GM21576 (cell line): ENCODE measurements at regions not wholly inside any gene's neighbourhood (a gene's known extent, or its start where the extent isn't known, plus 50 kb on each side); places are given as distances from the start of the nearest gene placed in this dataset.

Experiments used
- ATAC-seq: cut with Tn5 transposase; IDR thresholded peaks from one replicate; pipeline ENCODE4 v1.9.1; 2021; ENCODE audit warnings: mild to moderate bottlenecking, moderate library complexity; ENCODE audit not compliant: unreplicated experiment

DNA sequence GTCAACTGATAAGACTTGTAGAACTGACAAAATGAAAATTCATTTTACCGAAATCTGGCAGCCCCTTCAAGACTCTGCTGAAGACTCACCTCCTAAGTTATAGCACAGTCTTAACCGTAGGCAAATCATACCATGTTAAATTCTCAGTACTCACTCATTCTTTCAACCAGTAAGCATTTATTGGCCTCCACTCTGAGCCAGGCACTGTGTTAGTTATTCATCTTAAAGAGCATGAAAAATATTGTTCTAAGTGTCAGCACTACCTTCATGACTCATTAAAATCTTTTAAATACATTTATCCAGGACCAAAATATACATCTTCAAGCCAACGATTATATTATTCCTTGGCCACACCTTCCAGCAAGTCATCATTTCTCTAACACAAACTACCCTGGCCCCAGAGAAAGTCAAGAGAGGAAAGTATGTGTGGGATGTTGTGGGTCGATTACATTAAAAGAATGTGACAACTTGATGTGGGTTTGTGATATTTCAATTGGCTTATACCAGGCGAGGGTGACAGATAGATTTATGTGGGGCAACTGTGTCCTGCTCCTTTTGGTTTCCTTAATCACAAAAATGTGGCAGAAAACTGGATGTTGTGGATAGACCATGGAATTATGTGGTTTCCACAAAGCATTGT lies 55.0 kb downstream of the TMEM30B start:
- ATAC-seq, result no peak

DNA sequence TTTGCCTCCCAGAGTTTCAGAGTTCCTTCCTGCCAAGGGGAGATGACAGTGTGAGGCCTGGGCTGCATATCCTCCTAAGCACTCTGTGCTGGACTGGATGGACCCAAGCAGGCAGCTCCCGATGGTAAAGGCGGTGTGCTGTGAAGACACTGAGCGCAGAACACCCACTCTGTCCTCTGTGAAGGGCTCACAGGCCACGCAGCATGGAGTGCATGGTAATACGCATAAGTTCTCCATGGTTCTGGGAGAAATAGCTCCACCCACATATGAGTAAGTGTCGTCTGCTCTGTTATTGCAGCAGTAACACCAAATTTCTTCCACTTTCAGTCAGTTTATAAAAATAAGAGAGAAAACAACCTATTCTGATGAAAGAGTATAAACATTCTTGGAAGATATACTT lies 55.8 kb downstream of the TMEM30B start:
- ATAC-seq, result no peak

DNA sequence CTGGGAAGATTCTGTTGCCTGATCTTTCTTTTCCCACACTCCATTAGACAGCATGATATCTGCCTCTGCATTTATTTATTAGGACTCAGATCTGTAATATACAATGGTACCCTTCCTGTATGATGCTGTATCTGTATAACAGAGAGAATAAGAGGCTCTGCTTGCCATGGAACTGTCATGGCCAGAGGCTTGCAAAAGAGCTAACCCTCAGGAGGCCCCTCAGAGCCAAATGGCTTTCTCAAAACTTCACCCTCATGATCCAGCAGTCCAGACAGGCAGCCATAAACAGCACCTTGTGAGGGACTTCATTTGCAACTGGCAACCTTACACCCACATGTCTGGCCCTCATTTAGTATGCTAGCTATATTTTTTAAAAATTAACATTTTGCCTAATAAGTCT lies 57.6 kb downstream of the TMEM30B start:
- ATAC-seq, result no peak

DNA sequence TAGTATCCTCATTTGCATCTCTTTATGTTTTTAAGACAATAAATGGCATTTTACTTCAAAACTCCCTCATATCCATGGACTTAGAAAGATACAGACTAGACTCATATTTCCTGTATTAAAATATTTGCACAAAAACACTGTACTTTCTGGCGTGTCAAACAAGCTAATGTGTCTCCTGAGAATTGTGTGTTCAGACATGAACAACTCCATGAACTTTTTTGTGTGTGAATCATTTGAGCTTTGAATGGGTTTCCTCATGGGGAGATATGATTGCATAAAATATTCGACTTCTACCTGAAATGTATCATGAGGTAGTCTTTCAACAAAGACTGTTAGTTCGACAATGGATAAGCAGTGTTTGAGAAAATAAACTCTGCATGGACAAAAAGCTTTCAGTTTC lies 58.8 kb downstream of the TMEM30B start:
- ATAC-seq, result no peak

DNA sequence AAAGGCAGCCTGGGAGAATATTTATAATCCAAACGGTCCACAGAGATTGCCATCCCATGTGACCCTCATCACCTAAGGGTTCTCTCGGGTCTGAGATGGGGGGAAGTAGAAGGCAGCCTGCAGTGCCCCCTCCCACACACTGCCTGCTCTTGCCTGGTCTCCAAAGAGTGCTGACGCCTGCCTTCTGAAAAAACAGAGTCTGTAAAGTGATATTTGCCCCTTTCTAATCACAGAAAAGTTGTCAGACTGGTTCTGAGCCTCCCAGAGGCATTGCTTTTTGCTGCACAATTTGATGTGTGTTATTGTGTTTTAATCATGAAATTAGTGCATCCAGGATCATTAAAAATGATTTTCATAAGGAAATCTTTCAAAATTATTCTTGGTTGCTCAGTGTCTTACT lies 59.2 kb downstream of the TMEM30B start:
- no peak for ATAC-seq

DNA sequence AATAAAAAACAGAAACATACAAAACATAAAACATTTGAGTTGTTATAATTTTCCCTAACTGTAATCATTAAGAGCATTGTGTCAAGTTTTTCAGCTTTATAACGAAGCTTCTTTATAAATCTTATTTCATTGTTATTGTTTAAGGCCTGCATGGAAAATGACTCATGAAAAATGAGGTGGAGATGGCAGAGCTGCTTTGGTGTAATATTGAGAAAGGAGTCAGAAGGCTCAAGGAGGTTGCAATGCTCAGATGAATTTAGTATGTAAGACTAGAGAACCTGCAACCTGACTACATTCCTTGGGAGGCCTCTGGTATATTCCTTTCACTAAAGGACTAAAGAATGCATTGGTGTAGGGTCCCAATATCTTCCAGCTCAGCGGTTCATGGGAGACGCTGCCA lies 61.5 kb downstream of the TMEM30B start:
- ATAC-seq, result no peak

DNA sequence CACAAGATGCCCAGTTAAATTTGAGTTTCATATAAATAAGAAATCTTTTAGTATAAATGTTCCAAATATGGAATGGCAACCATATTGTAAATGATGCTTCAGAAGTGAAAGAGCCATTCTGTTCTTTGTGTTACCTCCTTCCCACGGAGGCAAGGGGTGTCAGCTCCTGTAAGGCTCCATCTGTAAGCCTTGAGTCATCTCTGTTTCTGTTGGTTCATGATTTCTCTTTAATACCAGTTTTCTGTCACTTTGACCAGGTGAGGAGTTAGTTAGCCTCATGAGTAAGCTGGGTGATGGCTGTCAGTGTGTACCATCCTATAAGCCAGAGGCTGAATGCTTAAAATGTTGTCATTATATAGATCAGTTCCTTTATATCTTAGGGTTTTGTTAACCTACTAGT lies 61.9 kb downstream of the TMEM30B start:
- no peak for ATAC-seq

DNA sequence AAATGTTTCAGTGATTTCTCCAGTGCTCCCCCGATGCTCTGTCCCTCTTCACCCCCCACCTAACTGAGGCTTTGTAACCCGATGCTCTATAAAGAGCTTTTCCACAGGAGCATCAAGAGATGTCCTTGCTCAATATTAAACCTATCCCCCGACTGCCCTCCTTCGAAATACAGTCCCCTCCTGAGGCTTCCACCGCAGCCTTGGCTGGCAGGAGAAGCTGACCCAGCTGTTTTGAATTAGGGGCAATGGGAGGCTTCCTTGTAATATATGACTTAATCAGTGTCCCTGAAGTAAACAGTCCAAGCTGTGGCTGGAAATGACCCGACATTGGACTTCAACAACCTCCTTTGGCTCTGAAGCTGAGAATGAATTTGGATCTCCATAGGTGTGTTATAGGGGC lies 62.4 kb downstream of the TMEM30B start:
- no peak for ATAC-seq

DNA sequence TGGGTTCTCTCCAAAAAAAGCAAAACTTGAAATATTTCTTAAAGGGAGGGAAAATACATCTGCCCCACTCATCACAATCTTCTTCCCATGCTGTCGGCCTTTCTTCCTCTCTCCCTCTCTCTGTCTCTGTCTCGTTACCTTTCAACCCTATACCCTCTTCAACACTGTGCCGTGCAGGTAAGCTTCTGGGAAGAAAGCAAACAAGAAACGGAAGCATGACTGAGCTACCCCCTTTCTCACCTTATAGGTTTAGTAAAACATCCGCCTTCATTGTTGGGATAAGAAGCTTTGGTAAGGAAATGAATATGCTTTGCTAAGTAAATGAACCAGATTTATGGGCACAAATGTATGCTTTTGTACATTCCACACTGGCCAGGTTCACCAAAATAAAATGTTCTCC lies 63.0 kb downstream of the TMEM30B start:
- no peak for ATAC-seq

DNA sequence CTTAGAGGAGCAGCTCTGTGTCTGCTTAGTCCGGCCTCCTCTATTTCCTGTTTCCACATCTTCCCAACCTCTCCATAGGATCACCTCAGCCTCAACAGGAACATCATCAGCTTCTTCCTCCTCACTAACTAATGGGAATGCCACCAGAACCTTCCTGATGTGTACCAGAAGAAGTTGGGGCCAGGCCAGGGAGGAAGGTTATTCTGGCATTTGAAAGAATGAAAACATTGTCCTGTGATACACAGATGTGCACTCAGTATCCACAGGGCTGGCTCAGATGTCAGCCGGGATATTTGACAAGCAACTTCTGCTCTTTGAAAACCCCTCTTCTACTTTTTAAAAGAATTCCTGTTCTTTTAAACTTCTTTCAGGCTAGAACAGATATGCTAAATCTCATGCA lies 63.6 kb downstream of the TMEM30B start:
- no peak for ATAC-seq

DNA sequence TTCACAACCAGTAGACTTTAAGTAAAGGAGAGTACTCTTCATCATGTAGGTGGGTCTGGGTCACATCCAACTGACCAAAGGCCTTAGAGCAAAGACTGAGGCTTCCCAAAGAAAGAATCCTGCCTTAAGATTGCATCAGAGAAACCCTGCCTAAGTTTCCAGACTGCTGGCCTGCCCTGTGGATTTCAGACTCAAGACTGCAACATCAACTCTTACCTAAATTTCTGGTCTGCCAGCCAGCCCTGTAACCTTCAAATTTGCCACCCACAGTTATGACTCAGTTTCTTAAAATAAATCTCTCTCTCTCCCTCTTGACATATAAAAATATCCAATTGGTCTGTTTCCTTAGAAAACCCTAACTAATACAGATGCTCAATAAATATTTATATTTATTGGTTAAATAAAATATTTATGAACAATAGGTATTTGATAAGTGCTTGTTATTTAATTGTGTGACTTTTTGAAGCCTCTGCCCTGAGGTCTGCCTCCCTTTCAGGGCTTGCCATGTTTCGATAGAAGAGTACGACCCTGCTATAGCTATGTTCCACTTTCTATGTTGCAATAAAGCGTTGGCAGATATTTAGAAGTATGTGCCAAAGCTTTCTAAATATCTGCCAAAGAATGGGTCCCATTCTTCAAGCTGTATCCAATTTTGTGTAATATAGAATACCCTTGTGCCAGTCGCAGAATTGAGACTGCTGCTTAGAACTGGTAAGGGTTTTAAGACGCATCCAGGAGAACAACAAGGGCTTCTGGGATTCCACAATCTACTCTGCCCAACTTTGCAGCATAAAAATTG lies 65.7 kb downstream of the TMEM30B start:
- ATAC-seq, result no peak

DNA sequence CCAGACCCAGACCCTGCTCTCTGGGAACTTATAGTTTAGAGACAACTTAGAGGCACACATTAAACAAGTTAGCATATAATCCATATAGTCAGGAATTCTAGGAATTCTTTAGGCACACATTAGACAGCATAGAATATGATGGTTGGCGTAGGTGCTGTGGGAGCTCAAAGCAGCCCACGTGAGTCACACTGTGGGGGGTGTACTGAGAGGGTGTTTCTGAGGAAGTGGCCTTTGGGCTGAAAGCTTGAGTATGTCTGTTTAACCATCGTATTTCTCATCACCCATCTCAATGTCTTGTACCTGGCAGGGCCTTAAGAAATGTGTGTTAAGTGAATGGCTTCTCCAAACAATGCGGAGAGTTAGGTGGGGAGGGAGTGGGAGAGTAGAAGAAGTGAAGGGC lies 67.2 kb downstream of the TMEM30B start:
- no peak for ATAC-seq

DNA sequence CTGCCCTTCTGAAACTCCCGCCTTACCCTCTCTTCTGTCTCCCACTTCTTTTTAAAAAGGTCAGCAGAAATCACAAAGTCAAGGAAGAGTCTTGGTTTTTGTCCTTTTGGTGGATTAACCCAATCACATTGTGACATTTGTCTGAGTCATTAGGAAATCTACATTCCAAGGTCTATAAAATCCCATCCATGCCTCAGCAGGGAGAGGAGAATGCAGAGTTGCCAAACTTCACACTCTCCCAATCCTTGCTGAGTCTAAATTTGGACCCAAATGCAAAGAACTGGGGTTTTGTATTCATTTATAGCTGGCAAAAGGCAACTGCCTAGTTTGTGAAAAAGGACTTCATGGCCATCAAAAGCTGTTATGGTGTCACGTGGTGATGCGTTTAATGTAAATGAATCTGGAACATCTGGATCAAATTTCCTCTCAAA lies 67.9 kb downstream of the TMEM30B start:
- no peak for ATAC-seq

DNA sequence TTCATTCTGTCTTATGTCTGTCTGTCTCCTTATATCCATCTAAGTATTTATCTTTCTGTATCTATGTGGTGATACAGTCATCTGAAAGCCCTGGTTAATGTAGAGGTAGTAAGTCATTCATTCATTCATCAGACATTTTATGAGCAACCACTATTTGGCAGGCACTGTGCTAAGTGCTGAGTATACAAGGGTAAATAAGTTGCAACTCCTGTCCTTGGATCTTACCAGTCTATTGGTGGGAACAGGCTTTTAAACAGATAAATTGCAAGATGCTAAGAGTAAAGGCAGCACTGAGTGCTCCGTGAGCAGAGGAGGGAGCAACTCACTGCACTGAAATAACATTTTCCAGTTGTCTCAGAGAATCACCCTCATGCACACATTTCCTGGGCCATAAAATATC lies 68.6 kb downstream of the TMEM30B start:
- ATAC-seq, result no peak

DNA sequence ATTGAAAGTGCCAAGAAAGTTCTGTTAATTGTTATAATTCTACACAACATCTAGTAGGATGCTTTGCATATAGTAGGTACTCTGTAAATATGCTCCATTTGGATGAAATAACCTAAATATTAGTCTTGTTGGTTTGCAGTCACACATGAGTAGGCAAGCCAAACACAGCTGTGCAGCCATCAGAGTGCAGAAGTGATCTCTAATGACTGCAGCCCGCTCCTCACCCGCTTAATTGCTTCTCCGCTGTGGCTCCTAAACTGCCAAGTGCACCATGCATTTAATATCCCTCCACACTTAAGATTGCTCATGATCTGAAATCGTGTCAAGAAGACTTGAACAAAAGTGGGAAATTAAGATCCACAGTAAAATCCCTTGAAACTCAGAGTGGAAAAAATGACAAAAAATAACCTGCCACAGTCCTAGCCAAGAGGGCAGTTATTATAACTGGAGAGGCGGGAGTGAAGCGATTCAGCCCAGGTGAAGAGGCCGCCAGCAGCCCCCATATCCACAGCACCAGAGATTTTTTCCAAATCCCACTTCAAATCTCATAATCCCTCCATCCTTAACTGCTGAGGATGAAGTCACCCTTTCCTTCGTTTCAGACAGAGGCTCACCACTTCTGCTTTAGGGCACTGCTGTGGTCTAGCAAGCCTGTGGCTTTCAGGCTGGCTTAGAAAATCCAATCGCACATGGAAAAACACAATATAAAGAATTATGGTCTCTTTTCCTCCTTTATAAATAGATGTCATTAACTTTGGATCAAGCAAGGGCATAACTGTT lies 69.5 kb downstream of the TMEM30B start:
- no peak for ATAC-seq

DNA sequence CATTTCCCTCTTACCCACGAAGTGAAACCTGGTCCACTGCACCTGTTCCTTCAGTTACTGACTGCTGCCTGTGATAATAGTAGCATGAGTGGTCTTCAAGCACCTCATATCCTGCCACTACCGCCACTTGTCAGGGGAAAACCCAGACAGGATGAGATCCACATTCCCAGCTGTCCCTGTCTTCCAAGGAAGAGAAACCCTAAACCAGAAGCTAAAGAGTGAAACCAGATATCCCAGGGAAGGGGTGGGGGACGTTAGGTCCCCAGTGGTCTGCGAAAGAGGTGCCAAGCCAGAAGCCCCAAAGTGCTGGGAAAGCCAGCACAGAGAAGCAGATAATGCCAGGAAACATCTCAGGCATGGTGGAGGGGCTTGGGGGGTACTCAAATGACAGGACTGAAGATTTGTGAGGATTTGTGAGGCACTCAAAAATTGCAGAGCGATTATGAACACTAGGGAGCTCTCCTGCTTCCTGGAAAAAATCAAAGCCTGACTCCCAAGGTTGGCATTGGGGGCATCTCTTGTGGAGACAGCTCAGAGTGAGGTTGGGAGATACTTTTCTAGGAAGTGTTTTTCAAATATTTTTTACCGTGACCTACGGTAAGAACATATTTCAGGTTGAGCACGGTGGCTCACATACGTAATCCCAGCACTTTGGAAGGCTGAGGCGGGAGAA lies 77.9 kb downstream of the TMEM30B start:
- ATAC-seq, result no peak

DNA sequence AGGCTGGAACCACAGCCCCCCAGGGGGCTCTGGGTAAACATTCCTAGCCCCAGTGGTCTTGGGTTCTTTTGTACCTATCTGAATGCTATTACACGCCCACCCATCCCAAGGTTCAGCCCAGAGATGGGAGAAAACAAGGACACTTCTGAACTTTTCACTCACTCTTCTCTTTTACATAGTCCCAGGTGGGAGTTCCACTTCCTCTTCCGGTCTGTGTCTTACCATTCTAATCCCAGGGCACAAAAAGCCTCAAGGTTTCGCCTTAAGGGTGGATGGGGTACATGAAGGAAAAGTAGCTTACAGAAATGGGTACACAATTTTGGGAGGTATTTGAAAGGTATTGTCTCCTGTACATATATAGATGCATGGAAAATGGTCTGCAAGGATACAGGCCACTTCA lies 79.0 kb downstream of the TMEM30B start:
- no peak for ATAC-seq

DNA sequence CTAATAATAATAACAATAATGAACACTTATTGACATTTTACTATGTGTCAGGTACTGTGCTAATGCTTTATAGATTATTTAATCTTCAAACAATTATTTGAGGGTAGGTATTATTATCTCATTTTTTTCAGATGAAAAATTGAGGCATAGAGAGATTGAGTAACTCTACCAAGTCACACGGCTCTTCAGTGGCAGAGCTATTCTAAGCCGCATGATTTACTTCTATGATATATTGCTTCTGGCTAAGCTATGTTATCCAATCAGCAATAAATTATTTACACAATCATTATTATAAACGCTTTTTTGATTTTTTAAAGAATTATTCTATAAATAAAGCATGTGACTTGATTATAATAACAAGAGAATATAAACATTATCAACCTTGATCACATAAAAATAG lies 80.0 kb downstream of the TMEM30B start:
- ATAC-seq, result no peak

DNA sequence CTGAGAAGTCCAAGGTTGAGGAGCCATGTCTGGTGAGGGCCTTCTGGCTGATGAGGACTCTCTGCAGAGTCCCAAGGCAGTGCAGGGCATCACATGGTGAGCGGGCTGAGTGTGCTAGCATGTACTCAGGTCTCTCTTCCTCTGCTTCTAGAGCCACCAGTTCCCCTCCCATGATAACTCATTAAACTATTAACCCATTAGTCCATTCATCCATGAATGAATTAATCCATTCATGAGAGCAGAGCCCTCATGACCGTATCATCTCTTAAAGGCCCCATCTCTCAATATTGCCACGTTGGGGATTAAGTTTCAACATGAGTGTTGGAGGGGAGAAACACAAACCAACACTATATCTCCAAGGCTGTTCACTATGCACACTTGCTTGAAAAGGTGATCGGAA lies 83.7 kb downstream of the TMEM30B start:
- no peak for ATAC-seq

DNA sequence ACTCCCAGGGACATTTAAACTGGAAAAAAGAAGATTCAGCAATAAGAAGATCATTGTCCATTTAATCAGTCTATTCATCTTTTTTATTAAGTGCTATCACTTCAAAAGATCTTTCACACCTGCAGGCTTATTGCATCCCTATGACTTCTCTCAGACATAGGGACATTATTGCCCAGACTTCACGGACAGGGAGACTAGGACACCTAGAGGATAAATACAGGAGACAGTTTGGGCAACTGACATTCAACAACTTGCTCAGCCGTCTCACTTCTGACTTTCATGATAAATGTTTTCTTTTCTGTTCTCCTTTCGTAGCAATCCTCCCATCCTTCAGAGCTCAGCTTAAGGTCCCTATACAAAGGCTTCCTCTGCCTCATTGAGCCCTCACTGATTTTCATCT lies 84.3 kb downstream of the TMEM30B start:
- no peak for ATAC-seq

DNA sequence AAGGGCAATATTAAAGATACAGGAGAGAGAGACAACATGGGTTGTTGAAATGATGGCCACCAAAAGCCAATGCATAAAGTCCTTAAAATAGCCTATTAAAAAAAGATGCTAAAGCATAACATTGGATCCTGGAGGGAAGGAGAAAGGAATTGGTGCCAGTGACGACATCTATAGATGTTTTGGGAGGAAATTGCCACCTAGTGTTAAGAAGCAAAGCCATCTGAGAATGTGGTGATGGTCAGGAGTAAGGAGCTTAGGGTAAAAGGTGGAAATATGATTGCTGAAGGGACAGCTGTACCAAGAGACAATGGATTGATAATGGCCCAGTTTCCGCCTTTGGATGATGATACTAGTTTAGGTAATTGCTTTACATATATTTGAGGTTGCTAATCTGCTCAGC lies 85.1 kb downstream of the TMEM30B start:
- no peak for ATAC-seq
